OCI-LY3 (cell line): ENCODE measurements at regions not wholly inside any gene's neighbourhood (a gene's known extent, or its start where the extent isn't known, plus 50 kb on each side); places are given as distances from the start of the nearest gene placed in this dataset.

Experiments used
- H2AFZ ChIP-seq: fragments of 200-600, 300-600 bp; shearing (Covaris generic); 2 replicates; pipeline ENCODE4 v1.6.0; 2014; ENCODE audit warnings: antibody characterized with exemption, low read depth, low read length
- H3K27ac ChIP-seq: fragments of 200-600, 300-600 bp; sonication (generic); 2 replicates; pipeline ENCODE4 v1.5.1; 2014; ENCODE audit warnings: mild to moderate bottlenecking, low read length, moderate library complexity, mixed read lengths
- H3K27me3 ChIP-seq: fragments of 200-600, 300-600 bp; sonication (generic); 2 replicates; pipeline ENCODE4 v1.6.1; 2014; ENCODE audit warnings: low read depth, low read length, mixed read lengths
- H3K36me3 ChIP-seq: fragments of 200-600, 300-600 bp; sonication (generic); replicated peaks from 2 replicates; pipeline ENCODE3; 2014; ENCODE audit warnings: low read depth, low read length, mixed read lengths
- H3K4me1 ChIP-seq: fragments of 300-600, 200-600 bp; sonication (generic); 2 replicates; pipeline ENCODE4 v1.6.1; 2014; ENCODE audit warnings: low read length, mixed read lengths
- H3K4me2 ChIP-seq: fragments of 200-600, 300-600 bp; sonication (generic); 2 replicates; pipeline ENCODE4 v1.6.1; 2014; ENCODE audit warnings: low read length, mixed read lengths
- H3K4me3 ChIP-seq: fragments of 300-600, 200-600 bp; sonication (generic); 2 replicates; pipeline ENCODE4 v1.5.1; 2014; ENCODE audit warnings: antibody characterized with exemption, mild to moderate bottlenecking, low read length, moderate library complexity
- H3K79me2 ChIP-seq: fragments of 300-600, 200-600 bp; shearing (Covaris generic); 2 replicates; pipeline ENCODE4 v1.6.1; 2014; ENCODE audit warnings: mild to moderate bottlenecking, low read length, mixed read lengths
- H3K9ac ChIP-seq: fragments of 300-600, 200-600 bp; shearing (Covaris generic); 2 replicates; pipeline ENCODE4 v1.6.0; 2014; ENCODE audit warnings: mild to moderate bottlenecking, low read length, moderate library complexity
- H3K9me3 ChIP-seq: fragments of 200-600, 300-600 bp; shearing (Covaris generic); 2 replicates; pipeline ENCODE4 v1.6.1; 2014; ENCODE audit warnings: low read length, mixed read lengths; ENCODE audit not compliant: insufficient read depth
- H4K20me1 ChIP-seq: fragments of 200-600, 300-600 bp; sonication (generic); 2 replicates; pipeline ENCODE4 v1.6.1; 2016; ENCODE audit warnings: low read length, mixed read lengths; ENCODE audit not compliant: insufficient read depth
- CTCF ChIP-seq: fragments of 200-600, 300-600 bp; sonication (generic); IDR thresholded peaks from 2 replicates; pipeline ENCODE4 v1.5.1; 2014; ENCODE audit warnings: antibody characterized with exemption, low read length, low read depth
- EZH2phosphoT487 ChIP-seq: fragments of 200-600 bp; shearing (Covaris generic); IDR thresholded peaks from 2 replicates; pipeline ENCODE4 v1.6.1; 2018; ENCODE audit warnings: antibody characterized with exemption, mixed run types, low read depth

- Histone ChIP-seq H3K4me2 (no peak overlapping the region), H3K27ac (no peak overlapping the region), H2AFZ (no peak overlapping the region), H3K9me3 (peaks cover 4% of the 10 kb centered on the region; the same call in 1 of the 2 replicates), H3K4me1 (peaks cover 56% of the 10 kb centered on the region), H3K36me3 (peaks cover 51% of the 10 kb centered on the region), H3K4me3 (no peak overlapping the region), H3K9ac (no peak overlapping the region), H4K20me1 (no peaks in the 10 kb centered on the region), H3K27me3 (no peaks in the 10 kb centered on the region), H3K79me2 (0 out of 2 replicates have a peak, but pooled peaks cover 3% of the 10 kb centered on the region)
- TF ChIP-seq EZH2phosphoT487: no peak
- TF ChIP-seq CTCF: no peak
These were observed 227.7 kb upstream of the TPRG1 start for GRCh38 chr3:188944108-188944507.

DNA sequence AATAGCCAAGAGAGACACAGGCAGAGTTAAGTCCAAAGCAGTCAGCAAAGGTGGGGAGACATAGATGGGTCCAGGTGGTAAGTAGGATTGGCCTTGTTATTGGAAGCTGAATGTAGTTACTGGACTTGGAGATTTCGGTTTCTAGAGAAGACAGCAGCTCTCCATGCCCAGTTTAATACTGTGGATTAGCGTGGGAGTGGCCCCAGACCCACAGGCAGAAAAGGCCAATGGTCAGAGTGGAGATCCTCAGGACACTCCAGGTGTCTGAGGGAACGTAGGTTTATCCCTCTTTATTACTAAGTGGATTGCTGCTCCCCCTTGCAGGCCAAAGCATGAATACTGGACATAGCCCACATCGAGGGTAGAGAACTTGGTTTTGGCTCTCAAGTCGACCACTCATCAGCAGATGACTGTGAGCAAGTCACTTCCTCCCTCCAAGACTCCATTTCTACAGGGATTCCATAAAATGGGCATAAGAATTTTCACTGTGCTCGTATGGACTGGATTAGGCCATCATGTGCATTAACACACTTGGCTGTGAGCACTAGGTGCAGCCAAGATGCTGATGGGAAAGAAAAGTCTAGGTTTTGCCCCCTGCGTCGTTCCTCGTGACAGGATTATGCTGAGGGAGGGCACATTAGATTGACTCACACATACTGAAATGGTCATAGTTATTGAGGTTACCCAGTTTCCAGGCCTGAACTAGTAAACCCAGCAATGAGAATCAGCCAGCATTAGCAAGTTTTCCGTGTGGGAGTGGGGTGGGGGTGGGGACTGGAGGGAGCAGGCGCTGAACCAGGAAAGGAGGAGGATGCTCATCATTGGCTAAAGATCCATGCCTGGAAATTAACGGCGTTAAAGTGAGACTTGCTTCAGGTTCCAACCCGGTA lies 225.2 kb upstream of the TPRG1 start:
- Histone ChIP-seq H3K9ac (peak overlapping the region; percentile 96), H3K4me2 (peak overlapping the region; percentile 84), H3K4me3 (peak overlapping the region; percentile 64), H3K27ac (peak overlapping the region; percentile 97), H4K20me1 (no peaks in the 10 kb centered on the region), H3K79me2 (0 out of 2 replicates have a peak, but pooled peaks cover 3% of the 10 kb centered on the region), H3K4me1 (peaks cover 65% of the 10 kb centered on the region), H3K9me3 (peaks cover 4% of the 10 kb centered on the region; the same call in 1 of the 2 replicates), H3K27me3 (no peaks in the 10 kb centered on the region), H2AFZ (no peak overlapping the region), H3K36me3 (peaks cover 56% of the 10 kb centered on the region)
- TF ChIP-seq EZH2phosphoT487: no peak
- TF ChIP-seq CTCF: no peak

DNA sequence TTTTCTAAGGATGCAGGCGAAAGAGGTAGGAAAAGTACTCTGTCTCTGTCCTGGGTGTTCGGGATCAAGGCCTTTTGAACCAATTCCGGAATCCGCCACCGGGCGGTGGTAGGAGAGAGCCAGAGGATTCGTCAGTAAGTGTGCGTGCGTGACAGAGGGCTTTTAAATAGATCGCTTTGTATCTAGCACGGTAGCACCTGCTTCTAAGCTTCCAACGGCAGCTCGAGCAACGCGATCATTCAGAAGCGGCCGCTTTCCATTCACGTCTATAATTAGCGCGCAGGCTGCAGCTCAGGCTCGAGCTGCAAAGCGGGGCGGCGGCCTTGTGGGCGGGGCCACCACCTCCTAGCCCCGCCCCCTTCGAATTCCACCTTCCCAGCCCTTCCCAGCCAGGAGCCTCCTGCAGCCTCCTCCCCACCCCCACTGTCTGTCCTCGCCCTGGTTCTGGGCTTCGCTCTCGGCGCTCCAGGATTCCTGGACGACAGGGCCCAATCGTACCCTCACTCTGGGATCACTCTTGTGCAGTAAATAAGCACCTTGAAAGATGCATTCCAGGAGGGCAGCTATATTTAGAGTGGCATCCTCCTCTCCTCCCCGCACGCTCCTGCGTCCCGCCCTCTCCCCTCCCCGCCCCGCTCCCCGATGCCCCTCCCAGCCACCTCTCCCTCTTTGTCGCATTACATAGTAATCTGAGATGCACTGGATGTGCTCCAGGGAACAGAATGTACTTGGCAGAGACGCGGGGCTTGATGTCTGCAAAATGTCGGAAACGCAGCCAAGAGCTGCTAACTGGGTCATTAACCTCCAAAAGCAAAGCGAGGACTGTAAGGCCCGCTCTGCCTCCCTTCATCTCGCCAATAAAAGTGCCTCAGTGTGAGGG lies 224.1 kb upstream of the TPRG1 start:
- Histone ChIP-seq H3K9ac (peak overlapping the region; percentile 96), H3K27ac (peak overlapping the region; percentile 97), H3K27me3 (no peaks in the 10 kb centered on the region), H3K4me3 (peak overlapping the region; percentile 64), H3K9me3 (no peaks in the 10 kb centered on the region), H3K4me1 (peaks cover 71% of the 10 kb centered on the region), H2AFZ (no peak overlapping the region), H3K36me3 (peaks cover 49% of the 10 kb centered on the region), H3K4me2 (peak overlapping the region; percentile 84), H3K79me2 (0 out of 2 replicates have a peak, but pooled peaks cover 3% of the 10 kb centered on the region), H4K20me1 (no peaks in the 10 kb centered on the region)
- TF ChIP-seq CTCF: 0 out of 2 replicates have a peak, but pooled peaks have one; percentile 13
- no peak for TF ChIP-seq EZH2phosphoT487
